HG02623 (cell line): ENCODE measurements at regions not wholly inside any gene's neighbourhood (a gene's known extent, or its start where the extent isn't known, plus 50 kb on each side); places are given as distances from the start of the nearest gene placed in this dataset.

Experiments used
- ATAC-seq: cut with Tn5 transposase; IDR thresholded peaks from one replicate; pipeline ENCODE4 v1.9.1; 2021; ENCODE audit warnings: moderate library complexity; ENCODE audit not compliant: unreplicated experiment

DNA sequence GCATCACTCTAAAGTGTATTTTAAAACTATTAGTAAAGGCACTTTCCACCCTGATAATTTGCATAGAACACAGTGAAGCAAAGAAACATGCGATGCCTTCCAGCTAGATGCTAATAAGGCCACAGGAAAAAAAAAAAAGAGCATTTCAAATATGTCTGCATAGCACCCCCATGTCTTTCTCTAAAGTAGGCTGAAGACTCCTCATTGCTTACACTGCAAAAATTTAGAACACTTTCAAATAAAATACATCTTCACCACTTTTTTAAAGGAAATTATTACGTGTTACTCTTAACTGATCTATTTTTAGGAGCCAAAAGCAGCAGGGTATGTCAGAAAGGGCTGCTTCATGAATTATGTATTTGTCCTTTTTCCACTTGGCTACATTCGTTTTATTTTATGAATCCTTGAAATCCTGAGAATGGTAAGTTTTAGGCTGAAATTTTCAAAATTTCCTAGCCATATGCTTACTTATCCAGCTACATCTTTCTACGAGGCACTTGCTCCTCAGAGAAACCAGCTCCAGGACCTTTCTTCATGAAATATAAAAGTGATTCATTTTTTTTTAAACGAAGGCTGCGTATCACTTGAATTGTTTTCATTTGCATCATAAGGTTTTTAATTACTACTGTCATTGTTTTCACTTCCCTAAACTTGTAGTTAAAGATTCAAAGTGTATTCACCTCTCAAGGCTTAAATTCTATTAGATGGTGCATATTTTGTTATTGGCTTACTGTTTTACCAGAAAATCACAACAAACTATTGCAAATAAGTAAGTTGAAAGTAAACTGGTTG is 513.0 kb downstream of the PTPRC start:
- ATAC-seq, result peak; percentile 65

DNA sequence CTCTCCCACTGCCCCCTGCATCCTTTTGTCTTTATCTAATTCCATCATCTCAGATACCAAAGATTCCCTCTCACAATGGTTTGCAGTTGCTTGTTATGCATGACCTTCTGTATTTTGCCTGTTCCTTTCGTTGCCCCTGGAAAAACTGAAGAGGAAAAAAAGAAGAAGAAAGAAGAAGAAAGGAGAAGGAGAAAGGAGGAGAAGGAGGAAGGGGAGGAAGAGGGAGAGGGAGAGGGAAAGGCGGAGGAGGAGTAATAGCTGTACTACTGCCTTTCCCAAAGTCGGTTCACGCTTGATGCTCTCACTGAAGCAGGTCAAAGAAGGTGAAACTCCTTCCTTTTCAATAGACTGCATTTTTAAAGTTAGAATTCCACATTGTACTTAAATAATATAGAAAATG is 513.8 kb downstream of the PTPRC start:
- no peak for ATAC-seq

DNA sequence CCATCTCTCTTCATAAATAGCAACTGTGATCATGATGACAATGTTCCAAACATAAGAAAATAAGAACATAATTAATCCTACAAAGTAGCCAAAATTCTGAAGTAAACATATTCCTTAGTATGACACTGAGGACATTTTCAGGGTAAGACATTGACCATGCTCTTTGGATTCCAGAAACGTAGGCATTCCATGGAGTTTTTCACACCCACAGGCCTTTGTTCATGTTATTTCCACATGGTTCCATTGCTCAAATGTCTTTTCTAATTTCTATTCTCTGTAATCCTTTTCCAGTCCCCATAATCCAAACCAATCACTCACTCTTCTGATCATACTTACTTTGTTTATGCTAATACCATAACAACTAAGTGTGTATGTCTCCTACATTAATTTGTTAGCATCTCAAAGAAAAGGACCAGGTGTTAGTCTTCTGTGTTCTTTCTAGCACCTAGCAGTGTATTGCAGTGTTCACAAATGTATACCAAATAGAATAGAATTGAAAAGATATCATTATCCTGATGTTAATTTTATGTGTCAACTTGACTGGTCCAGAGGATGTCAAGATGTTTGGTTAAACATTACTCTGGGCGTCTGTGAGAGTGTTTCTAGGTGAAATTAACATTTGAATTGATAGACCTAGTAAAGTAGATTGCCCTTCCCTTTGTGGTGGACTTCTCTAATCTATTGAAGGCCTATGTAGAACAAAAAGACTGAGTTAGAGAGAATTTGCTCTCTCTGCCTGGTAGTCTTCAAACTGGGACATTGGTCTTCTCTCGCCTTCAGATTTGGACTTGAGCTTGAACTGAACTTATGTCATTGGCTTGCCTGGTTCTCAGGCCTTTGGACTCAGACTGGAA is 516.6 kb downstream of the PTPRC start:
- no peak for ATAC-seq

DNA sequence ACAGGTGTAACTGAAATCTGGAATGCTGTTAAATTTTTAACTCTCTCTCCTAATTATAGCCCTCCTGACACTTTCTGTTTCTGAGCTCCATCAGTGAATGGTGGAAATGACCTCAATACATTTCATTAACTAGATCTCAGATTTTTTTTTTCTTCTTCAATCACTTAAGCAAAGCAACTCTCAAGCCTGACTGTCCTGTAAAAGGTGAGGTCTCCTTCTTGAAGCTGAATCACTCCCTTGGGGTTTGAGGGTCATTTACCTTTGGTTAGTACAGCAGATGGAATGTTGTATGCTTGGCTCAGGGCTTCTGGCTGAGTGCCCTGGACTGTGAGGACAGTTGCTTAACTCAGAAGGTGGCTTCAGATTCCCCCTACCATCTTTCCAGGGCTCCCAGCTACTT is 518.7 kb downstream of the PTPRC start:
- no peak for ATAC-seq

DNA sequence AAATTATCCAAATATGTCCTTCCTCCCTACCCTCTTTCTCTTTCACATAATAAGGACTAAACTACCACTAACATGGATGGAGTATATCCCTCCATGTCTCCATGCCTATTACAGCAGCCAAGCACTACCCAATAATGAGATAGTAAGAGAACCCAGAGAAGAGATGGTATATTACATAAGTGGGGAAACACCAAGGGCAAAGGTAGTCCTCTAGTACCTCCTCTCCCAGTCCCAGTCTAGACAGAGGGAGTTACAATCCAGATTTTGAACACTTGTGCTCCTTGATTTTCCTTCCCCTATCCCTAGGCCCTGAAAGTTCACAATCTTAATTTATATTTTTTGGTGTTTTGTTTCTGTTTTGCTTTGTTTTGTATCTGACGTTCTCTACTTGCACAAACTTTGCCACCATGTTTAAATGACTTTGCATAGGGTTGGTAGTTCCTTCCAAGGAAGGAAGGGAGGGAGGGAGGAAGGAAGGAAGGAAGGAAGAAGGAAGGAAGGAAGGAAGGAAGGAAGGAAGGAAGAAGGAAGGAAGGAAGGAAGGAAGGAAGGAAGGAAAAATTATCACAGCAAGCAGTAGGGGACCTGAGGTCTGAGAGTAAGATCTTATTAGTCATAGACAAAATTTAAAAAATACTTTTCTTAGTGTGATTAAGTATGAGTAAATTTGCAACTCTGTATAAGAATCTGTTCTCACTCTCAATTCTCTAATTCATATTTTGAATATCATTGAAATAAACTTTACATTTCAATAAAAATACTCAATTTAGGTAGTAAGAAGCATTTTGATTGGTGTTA is 521.9 kb downstream of the PTPRC start:
- ATAC-seq, result no peak

DNA sequence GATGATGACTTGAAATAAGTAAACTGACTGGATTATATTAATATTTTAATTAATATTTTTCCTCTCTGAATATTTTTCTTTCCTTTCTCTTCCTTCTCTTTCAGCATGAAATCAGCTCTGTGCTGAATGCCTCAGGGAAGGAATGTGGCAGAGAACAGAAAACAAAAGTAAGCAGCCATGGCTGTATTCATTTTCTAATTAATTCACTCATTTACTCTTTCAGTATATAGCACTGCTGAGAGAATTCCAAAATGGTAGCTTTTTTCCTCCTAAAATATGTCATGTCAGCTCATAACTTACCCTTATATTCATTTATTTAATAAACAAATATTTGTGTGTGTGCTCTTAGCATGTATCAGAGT is 522.5 kb downstream of the PTPRC start:
- ATAC-seq, result no peak

DNA sequence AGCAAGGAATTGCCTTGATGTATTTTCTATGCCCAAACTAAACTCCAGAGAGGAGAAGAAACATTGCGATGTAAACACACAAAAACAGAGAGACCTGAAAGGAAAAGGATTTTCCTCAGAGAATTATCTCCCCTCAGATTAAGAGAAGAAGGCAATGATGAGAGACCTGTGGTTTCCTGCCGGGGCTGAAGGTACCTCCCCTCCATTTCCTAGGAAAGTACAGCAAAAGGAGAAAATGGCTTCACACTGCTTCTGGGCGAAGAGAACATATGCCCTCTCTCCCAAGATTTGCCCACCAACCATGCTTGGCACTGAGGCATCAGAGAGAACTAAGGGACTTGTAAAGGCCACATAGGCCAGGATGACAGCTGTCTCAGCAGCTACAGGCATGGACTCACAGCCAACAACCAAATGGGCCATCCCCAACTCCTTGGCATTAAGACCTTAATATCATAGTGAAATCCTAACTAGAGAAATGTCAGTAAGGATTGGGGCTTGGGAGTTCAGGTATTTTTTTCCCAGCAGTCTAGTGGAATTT is 523.0 kb downstream of the PTPRC start:
- no peak for ATAC-seq

DNA sequence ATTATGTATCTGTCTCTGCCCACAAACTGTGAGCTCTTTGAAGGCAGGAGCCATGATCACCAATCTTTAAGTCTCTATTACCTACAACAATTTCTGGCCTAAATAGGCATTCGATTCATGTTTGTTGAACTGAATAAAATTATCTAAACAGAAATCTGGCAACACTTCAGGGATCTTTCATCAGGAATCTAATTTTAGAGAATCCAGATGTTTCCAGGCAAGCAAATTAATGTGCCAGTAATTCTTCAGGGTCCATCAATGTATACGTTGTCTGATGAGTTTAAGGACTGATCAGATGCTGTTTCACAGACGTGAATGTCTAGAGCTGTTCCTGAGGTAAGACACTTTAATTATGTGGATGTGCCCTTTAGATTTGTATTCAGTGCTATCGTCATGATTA is 524.4 kb downstream of the PTPRC start:
- no peak for ATAC-seq

DNA sequence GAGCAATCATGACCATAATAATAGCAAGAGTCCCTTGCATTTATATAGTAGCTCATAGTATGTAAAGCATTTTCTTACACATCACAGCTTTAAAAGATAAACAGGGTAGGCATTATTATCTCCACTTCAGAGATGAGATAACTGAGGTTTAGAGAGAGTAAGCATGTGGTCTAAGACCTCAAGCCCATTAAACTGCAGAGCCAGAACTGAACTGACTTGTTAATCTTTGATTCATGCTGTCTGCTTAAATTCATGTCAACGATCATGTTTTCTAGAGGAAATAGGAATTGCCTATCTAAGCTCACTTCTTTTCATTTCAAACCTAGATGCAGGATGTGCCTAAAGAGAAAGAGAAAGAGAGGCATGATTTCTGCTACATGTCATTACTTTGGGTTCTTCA is 524.8 kb downstream of the PTPRC start:
- ATAC-seq, result no peak

DNA sequence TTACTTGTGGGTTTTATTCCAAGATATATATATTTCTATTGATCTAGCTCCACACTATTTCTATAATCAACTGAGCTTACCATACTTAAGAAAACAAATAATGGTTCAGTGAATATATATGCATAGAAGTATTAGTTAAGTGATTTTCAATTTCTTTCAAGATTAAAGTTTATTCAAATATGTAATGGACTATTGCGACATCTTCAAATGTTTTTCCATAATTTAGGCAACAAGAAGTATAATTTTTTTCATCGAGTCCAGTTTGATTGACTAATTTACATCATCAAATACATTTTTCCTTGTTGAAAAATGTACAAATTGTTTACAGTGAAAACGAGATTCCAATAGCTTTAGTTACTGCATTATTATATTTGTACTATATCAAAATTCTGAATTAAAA is 528.6 kb downstream of the PTPRC start:
- no peak for ATAC-seq

DNA sequence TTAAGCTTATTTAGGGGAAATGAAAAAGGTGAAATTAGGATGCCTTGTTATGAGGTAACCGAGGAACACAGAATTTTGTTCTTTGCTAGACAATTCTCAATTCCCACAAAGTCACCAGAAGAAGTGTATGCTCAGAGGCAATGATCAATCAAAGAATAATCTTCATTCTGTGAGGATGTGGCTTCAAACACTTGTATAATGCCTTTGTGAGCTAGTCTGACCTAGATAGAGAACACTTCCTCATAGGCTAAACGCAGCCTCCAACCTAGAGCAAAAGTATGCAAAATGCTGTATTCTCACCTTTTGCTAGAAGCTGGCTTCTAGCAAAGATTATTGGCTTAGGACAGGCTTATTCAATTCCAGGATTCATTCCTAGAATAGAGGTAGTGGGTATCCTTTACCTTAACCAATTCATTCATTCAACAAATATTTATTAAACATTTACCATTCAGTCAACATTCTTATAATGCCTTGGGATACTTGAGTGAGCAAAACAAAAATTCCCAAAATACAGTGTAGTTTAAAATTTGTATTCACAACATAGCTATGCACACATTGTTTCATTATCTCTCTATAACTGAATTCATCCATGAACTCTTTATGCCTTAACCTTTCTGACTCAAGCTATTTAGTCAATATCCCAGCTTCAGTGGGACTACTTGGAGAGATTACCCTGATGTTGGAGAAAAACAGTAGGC is 530.2 kb downstream of the PTPRC start:
- ATAC-seq, result no peak

DNA sequence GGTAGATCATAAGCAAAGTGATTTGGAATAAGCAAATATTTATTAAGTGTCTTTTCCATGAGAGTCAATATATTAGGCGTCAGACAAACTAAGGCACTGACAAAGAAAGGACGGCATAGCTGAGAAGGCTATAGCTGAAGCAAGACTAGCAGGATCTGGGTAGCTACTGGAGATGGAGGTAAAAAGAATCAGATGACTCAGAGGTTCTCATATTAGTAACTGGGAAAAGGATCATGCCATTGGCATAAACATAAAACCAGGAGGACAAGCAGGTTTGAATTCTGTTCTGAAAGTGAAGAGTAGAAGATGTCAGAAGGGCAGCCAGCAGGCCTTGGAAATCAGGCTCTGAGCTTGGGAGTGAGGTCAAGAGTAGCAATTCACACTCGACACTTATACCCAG is 531.9 kb downstream of the PTPRC start:
- no peak for ATAC-seq

DNA sequence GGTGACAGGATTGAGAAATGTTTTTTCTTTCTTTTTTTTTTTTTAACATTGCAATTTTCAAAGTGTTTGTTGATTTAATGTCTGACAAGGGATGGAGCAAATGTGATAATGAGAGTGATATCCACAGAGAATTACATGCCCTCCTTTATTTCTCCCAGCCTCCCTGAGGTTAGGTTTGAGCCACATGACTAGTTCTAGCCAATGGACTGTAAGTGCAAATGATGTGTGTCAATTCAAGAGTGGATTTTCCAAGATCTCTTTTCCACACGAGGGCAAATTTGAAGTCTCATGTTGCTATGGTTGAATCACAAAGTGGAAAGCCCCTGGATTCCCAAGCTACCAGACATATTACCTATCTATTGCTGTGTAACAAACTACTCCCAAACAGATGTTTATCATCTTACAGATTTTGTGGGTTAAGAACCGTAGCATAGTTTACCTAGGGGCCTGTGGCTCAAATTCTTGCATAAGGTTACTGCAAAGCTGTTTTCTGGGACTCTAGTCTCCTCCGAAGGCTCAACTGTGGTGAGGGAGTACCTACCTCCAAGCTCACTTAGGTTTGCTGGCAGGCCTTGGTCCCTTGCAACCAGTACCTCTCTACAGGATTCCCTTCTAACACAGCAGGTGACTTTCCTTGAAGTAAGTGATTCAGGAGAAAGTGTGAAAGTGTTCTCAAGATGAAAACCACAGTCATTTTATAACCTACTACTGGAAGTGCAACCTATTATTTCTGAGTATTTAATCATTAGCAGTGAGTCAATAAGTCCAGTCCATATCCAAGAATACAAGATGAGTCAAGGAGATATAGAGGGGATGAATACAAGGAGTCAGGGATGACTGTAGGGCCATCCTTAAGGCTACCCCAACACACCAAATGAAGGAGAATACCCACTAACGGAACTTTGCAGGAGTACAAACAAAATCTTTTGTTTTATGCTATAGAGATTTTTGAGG is 533.6 kb downstream of the PTPRC start:
- no peak for ATAC-seq

DNA sequence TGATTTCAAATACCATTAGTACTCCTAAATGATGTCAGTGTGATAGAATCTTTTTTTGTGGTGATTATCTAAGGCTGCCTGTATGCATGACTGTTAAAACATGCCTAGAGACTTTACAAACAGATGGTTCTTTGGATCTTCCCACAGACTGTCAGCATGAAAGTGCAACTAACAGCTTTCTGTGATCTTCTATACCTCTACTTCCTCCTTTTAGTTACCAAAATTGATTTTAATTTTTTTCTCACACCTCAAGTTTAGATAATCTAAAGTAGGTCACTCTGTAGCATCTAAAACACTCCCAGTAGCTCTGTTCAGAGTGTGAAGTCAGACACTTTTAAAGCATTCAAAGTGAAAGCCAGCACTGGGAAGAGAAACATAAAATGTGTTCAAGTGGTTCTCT is 534.5 kb downstream of the PTPRC start:
- peak; percentile 95 for ATAC-seq

DNA sequence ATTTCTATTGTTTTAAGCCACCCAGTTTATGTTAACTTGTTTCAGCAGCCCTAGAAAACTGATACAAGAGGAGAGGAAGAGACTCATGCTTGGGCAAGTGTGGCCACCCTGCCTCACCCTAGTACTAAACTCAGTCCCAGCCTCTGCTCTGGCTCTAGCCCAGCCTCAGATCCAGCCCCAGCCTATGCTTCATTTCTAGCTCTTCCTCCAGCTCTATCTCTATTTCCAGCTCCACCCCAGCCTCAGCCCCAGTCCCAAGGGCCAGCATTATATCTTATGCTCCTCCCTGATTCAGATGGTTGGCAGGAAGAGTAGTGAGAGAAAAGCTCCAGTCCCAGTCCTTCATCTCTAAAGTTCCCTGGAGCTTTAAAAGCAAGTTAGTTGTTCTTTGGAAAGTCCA is 535.5 kb downstream of the PTPRC start:
- ATAC-seq, result no peak

DNA sequence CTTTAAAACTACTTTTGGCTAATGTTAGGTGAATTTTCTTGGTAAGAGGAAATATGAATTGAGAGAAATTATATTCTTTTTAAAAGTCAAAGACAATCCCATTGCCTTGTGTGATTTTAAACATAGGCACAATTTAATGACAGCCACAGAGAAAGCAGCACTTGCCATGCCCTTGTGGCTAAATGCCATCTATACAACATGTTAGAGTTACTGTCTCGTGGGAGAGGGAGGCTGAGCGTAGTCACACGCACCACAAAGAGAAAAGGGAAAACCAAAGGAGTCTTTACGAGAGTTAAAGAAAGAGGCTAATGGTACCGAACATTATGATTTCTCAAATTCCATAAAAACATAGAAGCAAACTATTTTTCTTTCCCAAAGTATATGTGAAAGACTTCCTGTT is 537.9 kb downstream of the PTPRC start:
- no peak for ATAC-seq

DNA sequence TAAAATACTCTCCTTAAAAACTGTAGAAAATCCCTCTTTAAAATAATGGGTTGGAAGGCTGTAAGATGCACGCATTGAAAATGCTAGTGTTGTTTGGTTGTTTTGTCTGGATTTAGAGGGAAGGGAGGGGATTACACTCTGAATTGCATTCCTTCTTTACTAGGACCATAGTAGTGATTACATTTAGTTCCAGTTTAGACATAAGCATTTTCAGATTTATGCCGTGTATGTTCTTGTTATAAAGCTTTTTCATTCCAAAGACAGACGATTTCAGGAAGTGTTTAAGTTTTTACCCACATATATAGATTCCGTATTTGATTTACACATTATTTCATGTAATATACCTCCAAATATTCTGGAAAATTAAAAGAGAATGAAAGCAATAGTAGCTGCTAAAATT is 538.4 kb downstream of the PTPRC start:
- no peak for ATAC-seq

DNA sequence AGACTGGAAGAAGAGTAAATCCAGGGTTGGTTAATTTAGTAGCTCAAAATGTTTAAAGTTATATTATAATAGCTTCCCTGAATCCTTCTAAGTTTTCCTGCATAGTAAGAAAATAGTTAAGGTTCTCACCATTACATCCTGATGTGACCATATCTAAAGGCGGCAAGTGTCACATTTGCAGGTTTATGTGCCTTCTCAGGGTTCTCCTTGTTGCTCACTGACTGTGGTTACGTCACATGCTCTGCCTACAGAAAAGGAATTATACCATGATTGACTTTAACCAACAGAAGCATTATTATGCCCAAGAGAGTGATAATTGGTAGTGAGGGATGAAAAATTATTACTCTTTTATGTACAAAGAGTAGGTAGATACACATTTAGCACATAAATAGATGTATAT is 539.8 kb downstream of the PTPRC start:
- ATAC-seq, result no peak

DNA sequence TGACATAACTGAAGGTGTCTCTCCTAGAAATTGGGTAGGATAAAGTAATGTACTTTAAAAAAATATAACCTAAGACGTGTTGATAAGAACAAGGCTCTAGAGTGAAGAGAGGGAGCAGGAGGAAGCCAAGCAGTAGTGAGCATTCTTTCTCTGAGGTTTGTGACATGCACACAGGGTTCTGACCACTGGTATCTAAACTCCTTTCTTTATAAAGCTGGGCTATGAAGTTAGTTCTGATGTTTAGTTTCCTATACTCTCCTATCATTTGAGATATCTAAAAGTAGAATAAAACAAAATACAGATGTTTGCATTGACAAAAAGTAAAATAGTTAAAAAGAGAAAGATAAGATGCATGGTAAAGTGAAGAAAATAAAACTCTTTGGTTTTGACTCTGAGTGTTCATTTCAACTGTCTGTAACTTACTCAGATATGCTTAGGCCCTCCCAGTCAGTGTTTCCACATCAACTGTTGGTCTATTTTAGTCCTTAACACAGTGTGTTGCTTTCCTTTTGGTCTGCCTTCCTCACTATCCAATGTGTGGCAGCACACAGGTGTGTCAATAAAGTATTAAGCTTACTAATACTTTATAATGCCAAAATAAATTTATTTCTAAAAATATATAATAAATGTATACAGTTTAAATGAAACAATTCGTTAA is 543.5 kb downstream of the PTPRC start:
- ATAC-seq, result peak; percentile 60
